IMR-90 (cell line): ENCODE measurements at regions not wholly inside any gene's neighbourhood (a gene's known extent, or its start where the extent isn't known, plus 50 kb on each side); places are given as distances from the start of the nearest gene placed in this dataset.
A peak's percentile ranks its signal among the peaks of the same experiment; 100 is the strongest.

ENCODE experiments used
- ATAC-seq: fragments of 200-7000 bp; cut with Tn5 transposase; 2 replicates; pipeline ENCODE4 v1.9.1; 2020; ENCODE audit warnings: low read depth, mild to moderate bottlenecking, moderate library complexity
- BruUV-seq: library from RNA; stranded (reverse); fragments of 400-500 nt; replicated peaks from 2 replicates; lab custom pipeline; 2021; lab: Mats Ljungman, UMichigan
- CTCF ChIA-PET: fragments of 300-600 bp; formaldehyde crosslinking; extraction: SDS; loops from one replicate; lab custom pipeline; 2021; ENCODE audit warnings: antibody characterized with exemption; lab: Yijun Ruan, JAX
- POLR2A ChIA-PET: fragments of 300-600 bp; sonication (Branson Sonifier 250); formaldehyde crosslinking; loops from one replicate; lab custom pipeline; 2022; ENCODE audit warnings: antibody characterized with exemption; ENCODE audit not compliant: unreplicated experiment; lab: Charles Lee
- DNase-seq: peaks from one replicate; pipeline ENCODE4 v3.0.0; 2013
- H2AFZ ChIP-seq: replicated peaks from 2 replicates; pipeline ENCODE3; 2013; ENCODE audit warnings: low read length, mild to moderate bottlenecking; ENCODE audit not compliant: poor library complexity
- H2AK5ac ChIP-seq: 2 replicates; pipeline ENCODE4 v1.6.1; 2013; ENCODE audit warnings: low read depth, low read length, inconsistent platforms
- H2AK9ac ChIP-seq: replicated peaks from 2 replicates; pipeline ENCODE3; 2013; ENCODE audit warnings: mild to moderate bottlenecking, low read depth, low read length, moderate library complexity; ENCODE audit not compliant: poor library complexity
- H2BK120ac ChIP-seq: 2 replicates; pipeline ENCODE4 v1.6.1; 2013; ENCODE audit warnings: low read depth, low read length, inconsistent platforms
- H2BK15ac ChIP-seq: 3 replicates; pipeline ENCODE4 v1.6.1; 2013; ENCODE audit warnings: low read depth, low read length, inconsistent platforms
- H2BK20ac ChIP-seq: 2 replicates; pipeline ENCODE4 v1.6.1; 2013; ENCODE audit warnings: low read depth, mild to moderate bottlenecking, inconsistent platforms, low read length, moderate library complexity
- H2BK5ac ChIP-seq: 2 replicates; pipeline ENCODE4 v1.6.1; 2013; ENCODE audit warnings: mild to moderate bottlenecking, low read depth, low read length, inconsistent platforms; ENCODE audit not compliant: poor library complexity, severe bottlenecking
- H3K14ac ChIP-seq: replicated peaks from 2 replicates; pipeline ENCODE4 v1.6.1; 2013; ENCODE audit warnings: low read depth, low read length, inconsistent platforms
- H3K18ac ChIP-seq: 2 replicates; pipeline ENCODE4 v1.6.1; 2013; ENCODE audit warnings: low read depth, low read length, control low read depth
- H3K23ac ChIP-seq: 2 replicates; pipeline ENCODE4 v1.6.1; 2013; ENCODE audit warnings: low read depth, low read length, inconsistent platforms
- H3K27ac ChIP-seq: 2 replicates; pipeline ENCODE4 v1.5.1; 2013; ENCODE audit warnings: mild to moderate bottlenecking, control low read depth, low read length; ENCODE audit not compliant: insufficient read depth
- H3K27me3 ChIP-seq: 2 replicates; pipeline ENCODE4 v1.6.1; 2013; ENCODE audit warnings: low read length; ENCODE audit not compliant: control insufficient read depth, insufficient read depth
- H3K36me3 ChIP-seq: 2 replicates; pipeline ENCODE4 v1.6.1; 2013; ENCODE audit warnings: low read length, mixed read lengths; ENCODE audit not compliant: control insufficient read depth, insufficient read depth
- H3K4ac ChIP-seq: 2 replicates; pipeline ENCODE4 v1.6.1; 2013; ENCODE audit warnings: low read depth, low read length, inconsistent platforms
- H3K4me1 ChIP-seq: 2 replicates; pipeline ENCODE4 v1.6.1; 2013; ENCODE audit warnings: low read length, mixed read lengths; ENCODE audit not compliant: control insufficient read depth, insufficient read depth
- H3K4me2 ChIP-seq: 2 replicates; pipeline ENCODE4 v1.6.1; 2013; ENCODE audit warnings: low read depth, mild to moderate bottlenecking, control low read depth, low read length, moderate library complexity
- H3K4me3 ChIP-seq: 2 replicates; pipeline ENCODE4 v1.5.1; 2013; ENCODE audit warnings: low read depth, mild to moderate bottlenecking, control low read depth, low read length, moderate library complexity; ENCODE audit not compliant: insufficient read depth
- H3K56ac ChIP-seq: 2 replicates; pipeline ENCODE4 v1.6.1; 2013; ENCODE audit warnings: low read length, inconsistent platforms; ENCODE audit not compliant: insufficient read depth; ENCODE audit errors: extremely low read depth
- H3K79me1 ChIP-seq, 2 experiments: 2 replicates each; pipeline ENCODE4 v1.6.1; 2013; ENCODE audit warnings: low read length in 2 of 2, inconsistent platforms in 1 of 2, low read depth in 1 of 2
- H3K9ac ChIP-seq: 2 replicates; pipeline ENCODE4 v1.6.1; 2013; ENCODE audit warnings: low read depth, low read length, control low read depth
- H3K9me1 ChIP-seq: 2 replicates; pipeline ENCODE4 v1.6.1; 2013; ENCODE audit warnings: low read length, inconsistent platforms; ENCODE audit not compliant: insufficient read depth
- H3K9me3 ChIP-seq: 2 replicates; pipeline ENCODE4 v1.6.1; 2013; ENCODE audit warnings: low read length; ENCODE audit not compliant: control insufficient read depth, insufficient read depth
- H4K20me1 ChIP-seq: 2 replicates; pipeline ENCODE4 v1.6.1; 2013; ENCODE audit warnings: low read length, inconsistent platforms; ENCODE audit not compliant: insufficient read depth
- H4K5ac ChIP-seq: 2 replicates; pipeline ENCODE4 v1.6.1; 2013; ENCODE audit warnings: mild to moderate bottlenecking, low read depth, low read length, control low read depth
- H4K8ac ChIP-seq, 2 experiments: 2 replicates each; pipeline ENCODE4 v1.6.1; 2013; ENCODE audit warnings: low read depth in 2 of 2, low read length in 2 of 2, control low read depth in 1 of 2, inconsistent platforms in 1 of 2
- H4K91ac ChIP-seq: 2 replicates; pipeline ENCODE4 v1.6.1; 2013; ENCODE audit warnings: low read depth, low read length, inconsistent platforms; ENCODE audit not compliant: insufficient read depth
- BHLHE40 ChIP-seq: fragments of 150-350 bp; IDR thresholded peaks from 2 replicates; pipeline ENCODE4 v1.6.1; 2016; ENCODE audit warnings: mild to moderate bottlenecking, low read depth, low read length
- CHD1 ChIP-seq: IDR thresholded peaks from 2 replicates; pipeline ENCODE4 v1.6.1; 2012; ENCODE audit warnings: low read depth, low read length, improper control_type of control experiment
- RCOR1 ChIP-seq: IDR thresholded peaks from 2 replicates; pipeline ENCODE4 v1.6.1; 2012; ENCODE audit warnings: mild to moderate bottlenecking, low read length, improper control_type of control experiment; ENCODE audit not compliant: insufficient replicate concordance
- RFX5 ChIP-seq: IDR thresholded peaks from 2 replicates; pipeline ENCODE4 v1.8.0; 2012; ENCODE audit warnings: low read depth, mild to moderate bottlenecking, low read length, moderate library complexity
- USF2 ChIP-seq: fragments of 150-350 bp; IDR thresholded peaks from 2 replicates; pipeline ENCODE4 v1.6.1; 2017; ENCODE audit warnings: mild to moderate bottlenecking, antibody characterized with exemption, low read length, low read depth
- WGBS, 2 experiments: methylation state at CpG; one replicate each; pipeline versions ENCODE4 v1.1.5 to v1.1.7; 2013; ENCODE audit warnings: missing lambda C conversion rate in 2 of 2; ENCODE audit not compliant: insufficient read length in 1 of 2; ENCODE audit errors: extremely low coverage in 2 of 2; 5-methylcytosine and 5-hydroxymethylcytosine counted together
- dilution Hi-C: fragments of 300-500 bp; cut with HindIII; formaldehyde crosslinking; loops from one replicate; pipeline ENCODE4 v1.14.3; 2018; ENCODE audit warnings: low sequenced_read_pairs; ENCODE audit not compliant: unreplicated experiment
- in situ Hi-C: fragments of 300-500 bp; cut with MboI; formaldehyde crosslinking; loops from 3 replicates; pipeline ENCODE4 v1.14.3; 2019; ENCODE audit warnings: low sequenced_read_pairs, inconsistent platforms, mixed read lengths
- intact Hi-C: fragments of 100-400 bp; cut with micrococcal nuclease; formaldehyde crosslinking; loops from 2 replicates; pipeline ENCODE4 v1.10.0; 2022

GRCh38 chr6:82840571-82840970, 225.1 kb downstream of the UBE3D start:
- ATAC-seq (no peak), DNase-seq (peak; percentile 2)
- H4K5ac ChIP-seq, result no peak overlapping the region
- no peak overlapping the region for H4K91ac ChIP-seq
- no peak overlapping the region for H3K4ac ChIP-seq
- H3K36me3 ChIP-seq, result no peaks in the 10 kb centered on the region
- WGBS, 2 experiments, result no CpG with 5 or more reads among the region's 1 CpG
- H2BK20ac ChIP-seq, result no peak overlapping the region
- H3K23ac ChIP-seq, result no peak overlapping the region
- H2AK5ac ChIP-seq, result no peak overlapping the region
- no peaks in the 10 kb centered on the region for H3K9me3 ChIP-seq
- no peaks in the 10 kb centered on the region; the same call in 1 of the 2 replicates for H3K4me1 ChIP-seq
- H3K18ac ChIP-seq, result no peak overlapping the region
- no peak overlapping the region for H2BK15ac ChIP-seq
- H2AFZ ChIP-seq, result no peak overlapping the region
- H3K56ac ChIP-seq, result no peak overlapping the region
- dilution Hi-C loops (no loop called here), intact Hi-C loops (no loop called here), in situ Hi-C loops (no loop called here)
- H4K20me1 ChIP-seq, result no peaks in the 10 kb centered on the region
- no peak overlapping the region for H3K4me3 ChIP-seq
- no peak overlapping the region for H3K27ac ChIP-seq
- no peak overlapping the region for H2BK5ac ChIP-seq
- ChIA-PET POLR2A (no interaction called here), CTCF (no interaction called here)
- H2AK9ac ChIP-seq, result no peak overlapping the region
- BruUV-seq, result no TSS peak
- H3K9me1 ChIP-seq, result peaks cover 5% of the 10 kb centered on the region; the same call in 1 of the 2 replicates
- TF ChIP-seq BHLHE40 (no peak), RCOR1 (no peak), CHD1 (no peak), USF2 (no peak), RFX5 (no peak)
- no peak overlapping the region for H2BK120ac ChIP-seq
- H3K14ac ChIP-seq, result no peak overlapping the region
- no peaks in the 10 kb centered on the region for H3K27me3 ChIP-seq
- no peak overlapping the region for H3K9ac ChIP-seq
- H3K4me2 ChIP-seq, result no peak overlapping the region
- no peaks in the 10 kb centered on the region for H3K79me1 ChIP-seq
- H4K8ac ChIP-seq, result no peak overlapping the region
